DND-41 (cell line): ENCODE measurements at regions not wholly inside any gene's neighbourhood (a gene's known extent, or its start where the extent isn't known, plus 50 kb on each side); places are given as distances from the start of the nearest gene placed in this dataset.

ENCODE experiments used
- ATAC-seq: fragments of 200-7000 bp; cut with Tn5 transposase; 3 replicates; pipeline ENCODE4 v1.9.1; 2021; ENCODE audit warnings: low read depth; ENCODE audit not compliant: insufficient read depth
- DNase-seq: peaks from one replicate; pipeline ENCODE4 v3.0.0-alpha.2; 2020
- H2AFZ ChIP-seq: 2 replicates; pipeline ENCODE4 v1.6.0; 2012; ENCODE audit warnings: low read depth, low read length
- H3K27ac ChIP-seq: 2 replicates; pipeline ENCODE4 v1.5.1; 2012; ENCODE audit warnings: low read length, inconsistent platforms
- H3K27me3 ChIP-seq: fragments of 200-600 bp; sonication (generic); 2 replicates; pipeline ENCODE4 v1.6.0; 2012; ENCODE audit warnings: low read length, mild to moderate bottlenecking, inconsistent platforms; ENCODE audit not compliant: insufficient read depth, poor library complexity
- H3K36me3 ChIP-seq: 2 replicates; pipeline ENCODE4 v1.5.1; 2012; ENCODE audit warnings: low read length, inconsistent platforms; ENCODE audit not compliant: insufficient read depth
- H3K4me1 ChIP-seq: 2 replicates; pipeline ENCODE4 v1.5.1; 2012; ENCODE audit warnings: mild to moderate bottlenecking, low read length; ENCODE audit not compliant: insufficient read depth
- H3K4me2 ChIP-seq: 2 replicates; pipeline ENCODE4 v1.6.0; 2012; ENCODE audit warnings: mild to moderate bottlenecking, moderate library complexity, low read length, inconsistent platforms; ENCODE audit not compliant: insufficient read depth
- H3K4me3 ChIP-seq, 2 experiments: fragments of 200-600 bp in 1 of 2; shearing (Covaris generic) in 1 of 2; 2 replicates each; pipeline ENCODE4 v1.5.1; 2012 to 2016; ENCODE audit warnings: inconsistent platforms in 2 of 2, low read length in 2 of 2, mild to moderate bottlenecking in 2 of 2, low read depth in 1 of 2, moderate library complexity in 1 of 2
- H3K79me2 ChIP-seq: 2 replicates; pipeline ENCODE4 v1.6.0; 2012; ENCODE audit warnings: low read length, inconsistent platforms; ENCODE audit not compliant: insufficient read depth
- H3K9ac ChIP-seq: 2 replicates; pipeline ENCODE4 v1.6.0; 2012; ENCODE audit warnings: low read depth, mild to moderate bottlenecking, inconsistent platforms, low read length, moderate library complexity
- H3K9me3 ChIP-seq: 2 replicates; pipeline ENCODE4 v1.5.1; 2012; ENCODE audit warnings: low read length, moderate library complexity, mild to moderate bottlenecking, inconsistent platforms; ENCODE audit not compliant: insufficient read depth, severe bottlenecking
- H4K20me1 ChIP-seq: 2 replicates; pipeline ENCODE4 v1.6.0; 2012; ENCODE audit warnings: low read length; ENCODE audit not compliant: insufficient read depth
- EZH2 ChIP-seq: IDR thresholded peaks from 3 replicates; pipeline ENCODE4 v1.6.1; 2012; ENCODE audit warnings: borderline replicate concordance, low read depth, mild to moderate bottlenecking, moderate library complexity, low read length, inconsistent platforms; ENCODE audit not compliant: severe bottlenecking
- TF ChIP-seq, protein P1 (sequence below): IDR thresholded peaks from 2 replicates; pipeline ENCODE4 v1.5.1; 2012; ENCODE audit warnings: borderline replicate concordance, low read length, moderate library complexity, mild to moderate bottlenecking; ENCODE audit not compliant: poor library complexity, severe bottlenecking; ENCODE audit errors: extremely low read depth

DNA sequence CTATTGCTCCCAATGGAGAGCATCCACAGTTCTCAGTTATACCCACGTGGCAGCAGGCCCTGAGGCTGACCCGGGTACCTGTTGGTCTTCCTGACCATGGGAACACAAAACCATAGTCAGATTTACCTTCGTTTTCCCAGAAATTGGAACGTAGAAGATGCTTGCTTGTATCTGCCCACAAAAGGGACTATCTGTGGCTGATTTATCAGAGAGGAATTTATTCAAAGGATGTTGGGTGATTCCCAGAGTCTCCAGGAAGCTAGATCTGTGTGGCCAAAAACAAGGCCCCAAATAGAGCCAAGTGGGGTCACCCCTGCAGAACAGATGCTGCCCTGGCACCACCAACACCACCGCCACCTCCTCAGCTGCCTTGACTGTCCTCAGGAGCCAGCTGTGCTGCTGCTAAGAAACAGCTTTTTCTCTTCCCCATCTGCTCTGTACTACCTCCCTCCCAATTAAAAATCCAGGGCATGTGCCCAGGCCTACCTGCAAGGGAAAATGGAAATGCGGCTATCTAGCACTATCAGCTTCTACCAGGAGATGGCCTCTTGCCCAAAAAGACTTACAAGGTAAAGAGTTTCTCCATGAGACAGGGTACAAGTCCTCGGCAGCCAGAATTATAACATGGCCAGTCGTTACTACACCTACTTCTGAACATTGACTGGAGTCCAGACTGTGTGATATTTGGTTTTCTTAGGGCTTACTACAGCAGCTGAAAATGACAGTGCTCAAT, 128.6 kb upstream of the PLEKHG7 start:
- TF ChIP-seq EZH2 = no peak
- TF ChIP-seq, protein P1, sequence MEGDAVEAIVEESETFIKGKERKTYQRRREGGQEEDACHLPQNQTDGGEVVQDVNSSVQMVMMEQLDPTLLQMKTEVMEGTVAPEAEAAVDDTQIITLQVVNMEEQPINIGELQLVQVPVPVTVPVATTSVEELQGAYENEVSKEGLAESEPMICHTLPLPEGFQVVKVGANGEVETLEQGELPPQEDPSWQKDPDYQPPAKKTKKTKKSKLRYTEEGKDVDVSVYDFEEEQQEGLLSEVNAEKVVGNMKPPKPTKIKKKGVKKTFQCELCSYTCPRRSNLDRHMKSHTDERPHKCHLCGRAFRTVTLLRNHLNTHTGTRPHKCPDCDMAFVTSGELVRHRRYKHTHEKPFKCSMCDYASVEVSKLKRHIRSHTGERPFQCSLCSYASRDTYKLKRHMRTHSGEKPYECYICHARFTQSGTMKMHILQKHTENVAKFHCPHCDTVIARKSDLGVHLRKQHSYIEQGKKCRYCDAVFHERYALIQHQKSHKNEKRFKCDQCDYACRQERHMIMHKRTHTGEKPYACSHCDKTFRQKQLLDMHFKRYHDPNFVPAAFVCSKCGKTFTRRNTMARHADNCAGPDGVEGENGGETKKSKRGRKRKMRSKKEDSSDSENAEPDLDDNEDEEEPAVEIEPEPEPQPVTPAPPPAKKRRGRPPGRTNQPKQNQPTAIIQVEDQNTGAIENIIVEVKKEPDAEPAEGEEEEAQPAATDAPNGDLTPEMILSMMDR = peak; percentile 54
- Histone ChIP-seq H3K27ac (no peak overlapping the region), H3K4me3 (no peak overlapping the region), H4K20me1 (no peaks in the 10 kb centered on the region), H2AFZ (no peak overlapping the region), H3K9ac (no peak overlapping the region), H3K27me3 (no peaks in the 10 kb centered on the region), H3K4me2 (no peak overlapping the region), H3K4me1 (peaks cover 14% of the 10 kb centered on the region), H3K9me3 (no peaks in the 10 kb centered on the region), H3K36me3 (no peaks in the 10 kb centered on the region), H3K79me2 (no peaks in the 10 kb centered on the region)
- ATAC-seq (peak; percentile 31; the same call in 1 of the 3 replicates), DNase-seq (no peak)

DNA sequence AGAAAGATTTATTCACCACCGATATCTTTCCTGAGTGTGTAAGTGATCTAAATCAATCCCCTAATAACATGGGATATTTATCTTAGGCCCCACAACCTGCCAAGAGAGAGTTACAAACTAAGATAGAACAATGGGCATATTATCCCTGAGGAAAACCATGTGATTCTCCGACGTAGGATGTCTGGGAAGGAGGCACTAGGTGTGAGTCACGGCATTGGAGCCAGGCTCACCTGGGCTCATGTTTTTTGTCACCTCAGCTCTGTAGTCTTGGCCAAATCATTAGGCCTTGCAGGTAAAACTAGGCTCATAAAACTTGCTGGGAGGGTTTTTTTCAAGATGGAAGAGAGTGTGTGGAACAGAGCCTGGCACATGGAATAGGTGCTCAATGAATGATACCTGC, 129.7 kb upstream of the PLEKHG7 start:
- H3K4me1 ChIP-seq = peaks cover 25% of the 10 kb centered on the region
- DNase-seq (no peak), ATAC-seq (no peak)
- H3K27ac ChIP-seq = no peak overlapping the region
- H3K27me3 ChIP-seq = no peaks in the 10 kb centered on the region
- H3K4me3 ChIP-seq = no peak overlapping the region
- no peak overlapping the region for H3K4me2 ChIP-seq
- TF ChIP-seq, protein P1 = no peak
- TF ChIP-seq EZH2 = no peak
- no peaks in the 10 kb centered on the region for H3K79me2 ChIP-seq
- no peak overlapping the region for H2AFZ ChIP-seq
- H3K9me3 ChIP-seq = no peaks in the 10 kb centered on the region
- H3K36me3 ChIP-seq = no peaks in the 10 kb centered on the region
- H4K20me1 ChIP-seq = no peaks in the 10 kb centered on the region
- H3K9ac ChIP-seq = no peak overlapping the region

DNA sequence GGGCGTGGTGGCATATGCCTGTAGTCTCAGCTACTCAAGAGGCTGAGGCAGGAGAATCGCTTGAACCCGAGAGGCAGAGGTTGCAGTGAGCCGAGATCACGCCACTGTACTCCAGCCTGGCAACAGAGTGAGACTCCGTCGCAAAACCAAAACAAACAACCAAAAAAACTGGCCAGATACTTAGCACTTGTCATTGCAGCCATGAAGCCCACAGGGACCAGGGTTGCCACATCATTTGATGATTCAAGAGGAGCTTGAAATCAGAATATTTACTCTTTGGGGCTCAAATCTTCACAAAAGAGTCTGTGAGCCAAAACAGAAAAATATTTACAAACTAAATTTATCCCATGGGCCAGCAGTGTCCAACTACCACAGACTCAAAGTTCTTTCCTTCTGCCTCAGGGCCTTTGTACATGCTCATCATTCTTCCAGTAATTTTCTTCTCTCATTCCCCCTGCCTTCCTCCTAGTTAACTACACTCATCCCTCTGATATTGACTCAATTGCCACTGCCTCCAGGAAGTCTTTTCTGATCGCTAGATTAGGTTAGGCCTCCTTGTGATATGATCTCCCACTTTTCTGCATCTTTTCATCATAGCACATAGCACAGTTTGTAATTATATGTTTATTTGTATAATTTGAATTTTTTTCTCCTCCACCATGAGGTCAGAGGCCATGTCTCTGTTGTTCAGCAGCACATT, 130.8 kb upstream of the PLEKHG7 start:
- ATAC-seq (no peak), DNase-seq (no peak)
- Histone ChIP-seq H3K9ac (no peak overlapping the region), H3K79me2 (no peaks in the 10 kb centered on the region), H3K4me3 (no peak overlapping the region), H2AFZ (no peak overlapping the region), H3K4me1 (peaks cover 26% of the 10 kb centered on the region), H3K27me3 (no peaks in the 10 kb centered on the region), H3K36me3 (no peaks in the 10 kb centered on the region), H3K9me3 (no peaks in the 10 kb centered on the region), H3K4me2 (no peak overlapping the region), H4K20me1 (no peaks in the 10 kb centered on the region), H3K27ac (no peak overlapping the region)
- no peak for TF ChIP-seq EZH2
- TF ChIP-seq, protein P1 = no peak

DNA sequence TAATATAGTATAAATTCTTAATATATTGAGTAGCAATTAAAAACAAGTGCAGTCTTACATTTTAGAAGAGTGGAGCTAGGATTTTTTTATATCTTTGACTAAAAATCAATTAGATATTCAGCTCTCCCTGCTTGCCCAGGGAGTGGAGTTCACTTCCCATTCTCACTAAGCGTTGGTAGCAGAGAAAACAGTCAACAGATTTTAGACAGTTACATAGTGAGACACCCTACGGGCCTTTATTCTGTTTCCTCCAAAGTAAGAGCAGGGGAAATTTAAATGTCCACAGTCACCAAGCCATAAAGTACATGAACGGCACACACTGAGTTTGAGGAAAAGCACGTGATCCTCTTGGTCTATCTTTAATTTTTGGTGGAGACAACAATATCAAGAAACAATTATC, 131.6 kb upstream of the PLEKHG7 start:
- H3K4me2 ChIP-seq = no peak overlapping the region

More for the DNA sequence above, 131.6 kb upstream of the PLEKHG7 start:
- Histone ChIP-seq H3K9me3 (no peaks in the 10 kb centered on the region), H3K9ac (no peak overlapping the region), H3K36me3 (no peaks in the 10 kb centered on the region), H3K79me2 (no peaks in the 10 kb centered on the region), H3K27ac (no peak overlapping the region), H4K20me1 (no peaks in the 10 kb centered on the region), H3K4me3 (no peak overlapping the region), H3K4me1 (peaks cover 30% of the 10 kb centered on the region), H3K27me3 (no peaks in the 10 kb centered on the region), H2AFZ (no peak overlapping the region)
- ATAC-seq = no peak
- TF ChIP-seq, protein P1 = no peak
- TF ChIP-seq EZH2 = no peak
- no peak for DNase-seq
